SHP77 (cell line): ENCODE measurements at regions not wholly inside any gene's neighbourhood (a gene's known extent, or its start where the extent isn't known, plus 50 kb on each side); places are given as distances from the start of the nearest gene placed in this dataset.
A peak's percentile ranks its signal among the peaks of the same experiment; 100 is the strongest.

Experiments
- DNase-seq, 2 experiments: peaks; one replicate each; lab custom pipeline; 2025; lab: John Stamatoyannopoulos, UW

DNA sequence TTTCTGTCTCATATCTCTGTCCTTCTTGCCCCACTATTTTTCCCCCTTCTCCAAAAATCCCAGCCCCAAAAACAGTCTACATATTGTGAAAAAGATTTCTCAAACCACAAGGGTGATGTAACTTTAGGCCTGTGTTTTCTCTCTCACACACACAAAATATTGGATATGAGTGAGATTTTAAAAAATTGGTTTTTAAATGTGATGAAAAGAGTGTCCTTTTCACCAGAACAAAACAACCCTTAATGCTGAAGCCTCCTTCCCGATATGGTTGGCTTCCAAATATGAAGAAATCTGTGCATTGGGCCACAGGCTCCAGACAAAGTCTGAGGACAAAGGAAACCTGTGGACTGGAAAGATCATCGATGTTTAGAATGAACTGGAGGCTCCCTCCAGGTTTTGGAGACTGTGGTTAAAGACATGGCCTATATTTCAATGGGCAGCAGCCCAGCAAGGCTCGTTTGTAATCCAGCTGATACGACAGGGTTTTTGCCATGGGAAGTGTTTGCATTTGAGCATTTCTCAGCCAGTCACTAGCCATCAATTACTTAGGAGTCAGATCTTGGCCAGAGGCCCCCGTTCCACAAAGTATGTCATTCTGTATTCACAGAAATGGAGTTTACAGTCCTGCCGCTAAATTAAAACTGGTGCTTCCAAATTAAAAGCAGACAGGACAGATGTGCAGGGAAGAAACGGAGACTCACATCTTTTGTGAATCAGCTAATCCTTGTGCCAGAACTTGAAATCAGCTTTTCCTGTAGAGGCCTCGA is 546.3 kb downstream of the EBF1 start:
- DNase-seq, result no peak

GRCh38 chr5:158552241-158552640 is 547.5 kb downstream of the EBF1 start:
- no peak for DNase-seq

DNA sequence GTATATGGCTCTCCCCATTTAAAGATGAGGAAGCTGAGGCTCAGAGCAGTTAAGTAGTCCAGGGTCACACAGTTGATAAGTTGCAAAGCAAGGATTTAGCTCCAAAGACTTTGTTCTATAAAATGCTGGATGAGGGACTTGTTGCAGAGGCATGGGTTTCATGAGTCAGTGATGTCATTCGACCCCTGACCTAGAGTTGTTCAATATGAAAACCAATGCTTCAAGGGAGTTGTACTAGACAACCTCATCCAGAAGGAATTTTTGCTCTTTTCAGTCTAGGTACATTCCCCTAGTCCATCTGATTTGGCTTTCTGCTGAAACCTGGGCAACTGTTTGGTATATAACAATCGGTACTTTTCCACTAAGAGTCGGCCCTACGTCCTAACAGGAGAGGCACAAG is 550.4 kb downstream of the EBF1 start:
- DNase-seq, result no peak

- no peak for DNase-seq
Observed at GRCh38 chr5:158546748-158547147, 553.0 kb downstream of the EBF1 start.

- DNase-seq, result no peak
Observed at GRCh38 chr5:158545949-158546530, 553.7 kb downstream of the EBF1 start.

DNA sequence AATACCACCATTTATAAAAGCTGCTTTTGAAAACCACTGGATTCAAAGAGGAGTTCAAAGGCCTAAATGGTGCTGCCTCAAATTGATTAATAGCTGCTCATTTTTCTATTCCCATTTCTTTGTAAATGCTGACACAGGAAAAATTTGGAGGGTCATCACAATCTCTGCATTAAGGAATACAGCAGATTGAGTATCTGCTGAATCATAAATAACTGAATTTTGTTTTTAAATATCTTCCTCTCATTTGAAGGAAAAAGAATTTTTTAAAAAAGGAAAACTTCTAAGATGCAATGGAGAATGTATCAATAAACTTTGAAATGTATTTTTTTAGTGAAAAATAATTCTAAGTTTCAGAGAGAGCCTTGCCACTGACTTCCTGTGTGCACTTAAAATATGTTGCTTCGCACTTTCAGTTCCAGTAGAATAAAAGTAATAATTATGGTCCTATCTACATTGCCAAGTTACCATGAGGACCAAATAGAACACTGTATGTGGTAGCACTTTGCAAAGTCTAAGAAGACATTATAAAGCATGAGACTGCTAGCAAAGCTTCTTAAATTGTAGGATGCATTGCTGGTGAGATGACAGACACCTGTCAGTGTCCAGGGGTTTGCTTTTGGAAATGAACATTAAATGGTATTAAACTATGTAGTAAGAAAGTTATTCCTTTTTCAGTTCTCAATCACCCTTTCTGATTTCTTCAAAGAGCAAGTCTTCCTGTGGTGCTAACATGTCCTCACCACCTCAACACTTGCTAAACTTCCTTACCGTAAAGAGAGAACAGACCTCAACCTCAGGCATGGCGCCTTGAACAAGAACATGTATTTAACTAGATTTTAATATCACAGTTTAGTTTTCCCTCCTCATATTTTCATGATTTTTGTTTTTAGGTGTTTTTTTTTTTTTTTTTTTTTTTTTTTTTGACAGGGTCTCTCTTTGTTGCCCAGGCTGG is 555.1 kb downstream of the EBF1 start:
- DNase-seq, result no peak

DNA sequence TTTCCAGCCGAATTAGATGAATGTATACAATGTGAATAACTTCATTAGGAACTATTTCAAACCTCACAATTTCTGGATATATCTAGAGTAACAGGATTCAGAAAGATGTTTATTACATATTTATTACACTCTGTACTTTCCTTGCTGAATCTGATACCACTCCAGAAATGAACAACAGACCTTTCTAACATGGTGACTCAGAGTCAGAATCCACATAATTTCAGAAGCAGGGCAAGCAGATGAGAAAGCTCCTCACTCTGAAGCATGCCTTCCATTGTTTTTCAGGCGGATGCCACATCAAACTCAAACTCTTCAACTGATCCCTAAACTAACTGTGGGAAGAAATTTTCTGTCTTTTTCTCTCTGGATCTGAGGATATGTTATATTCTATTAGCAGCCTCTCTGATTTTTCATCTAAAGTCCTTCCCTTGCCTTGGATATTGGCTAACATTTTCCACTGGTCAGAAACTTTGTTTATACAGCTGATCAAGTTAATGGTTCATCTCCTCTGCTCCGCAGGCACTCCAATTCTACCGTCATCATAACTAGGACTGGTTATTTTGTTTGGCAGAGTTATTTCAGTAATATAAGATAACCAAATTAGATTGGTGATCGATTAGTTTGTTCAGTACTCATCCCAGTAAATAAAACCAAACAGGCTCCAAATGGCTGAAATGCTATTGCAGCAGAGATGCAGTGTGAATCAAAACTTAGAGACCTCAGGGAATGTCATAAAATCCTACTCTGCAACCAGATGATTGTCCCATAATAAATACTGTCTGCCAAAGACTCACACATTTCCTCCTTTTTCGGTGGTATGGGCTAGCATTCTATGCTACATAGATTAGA is 556.0 kb downstream of the EBF1 start:
- DNase-seq, result peak; percentile 22 to 24

DNA sequence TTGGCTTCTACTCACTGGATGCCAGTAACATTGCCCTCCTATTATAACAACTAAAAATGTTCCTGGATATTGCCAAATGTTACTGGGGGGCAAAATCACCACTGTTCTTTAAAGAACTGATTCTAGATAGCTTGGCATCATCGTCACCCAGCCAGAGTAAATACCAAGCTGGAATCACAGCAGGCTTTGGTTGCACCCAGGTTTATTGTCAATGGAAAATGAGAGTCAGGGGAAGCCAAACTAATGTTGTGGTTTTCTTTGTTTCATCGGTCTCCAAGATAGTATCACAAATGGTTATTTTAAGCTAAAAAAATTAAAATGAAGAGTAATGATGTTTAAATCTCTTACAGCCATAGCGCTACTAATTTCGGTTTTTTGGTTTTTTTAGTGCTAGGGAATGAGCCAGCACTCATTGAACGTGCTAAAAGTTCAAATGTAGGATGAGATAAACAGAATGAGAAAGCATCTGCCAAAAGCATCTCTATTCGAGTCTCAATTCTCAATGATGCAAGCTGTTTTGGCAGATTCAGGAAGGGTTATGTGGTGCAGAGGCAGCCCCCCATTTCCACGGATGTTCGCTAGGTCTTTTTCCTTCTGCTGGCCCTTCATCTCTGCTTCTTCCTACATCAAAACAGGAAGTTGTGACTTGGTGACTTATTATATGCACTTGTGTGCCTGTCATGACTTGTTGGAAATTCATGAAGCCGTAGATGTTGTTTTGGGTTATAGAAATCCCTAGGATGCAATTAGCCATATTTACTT is 558.0 kb downstream of the EBF1 start:
- DNase-seq, result no peak

GRCh38 chr5:158538506-158539074 is 561.1 kb downstream of the EBF1 start:
- DNase-seq, result no peak

- DNase-seq, result no peak
Observed at GRCh38 chr5:158537366-158537765, 562.4 kb downstream of the EBF1 start.

- no peak for DNase-seq
Observed at GRCh38 chr5:158534203-158534602, 565.5 kb downstream of the EBF1 start.

DNA sequence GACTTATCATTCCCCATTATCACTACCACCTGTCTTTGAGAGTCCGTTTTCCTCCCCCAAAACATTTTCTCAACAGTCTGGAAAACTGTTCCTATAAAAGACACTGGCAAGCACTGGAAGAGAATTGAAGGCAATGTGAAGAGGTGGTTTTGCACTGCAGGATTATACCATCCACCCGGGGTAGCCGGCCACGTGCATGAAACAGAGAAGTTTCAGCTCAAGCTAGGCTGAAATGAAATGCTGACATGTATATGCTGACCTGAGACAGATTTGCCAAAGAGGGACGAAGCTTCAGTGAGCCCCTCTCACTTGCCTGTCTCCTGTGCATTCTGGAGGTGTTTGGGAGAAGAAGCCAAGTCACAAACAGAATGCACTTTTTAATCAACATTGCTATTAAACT is 567.0 kb downstream of the EBF1 start:
- DNase-seq, result no peak

GRCh38 chr5:158531860-158532259 is 567.9 kb downstream of the EBF1 start:
- DNase-seq, result no peak

- DNase-seq, result no peak
Observed at GRCh38 chr5:158530115-158530514, 569.6 kb downstream of the EBF1 start.

GRCh38 chr5:158529454-158529853 is 570.3 kb downstream of the EBF1 start:
- DNase-seq, result no peak

DNA sequence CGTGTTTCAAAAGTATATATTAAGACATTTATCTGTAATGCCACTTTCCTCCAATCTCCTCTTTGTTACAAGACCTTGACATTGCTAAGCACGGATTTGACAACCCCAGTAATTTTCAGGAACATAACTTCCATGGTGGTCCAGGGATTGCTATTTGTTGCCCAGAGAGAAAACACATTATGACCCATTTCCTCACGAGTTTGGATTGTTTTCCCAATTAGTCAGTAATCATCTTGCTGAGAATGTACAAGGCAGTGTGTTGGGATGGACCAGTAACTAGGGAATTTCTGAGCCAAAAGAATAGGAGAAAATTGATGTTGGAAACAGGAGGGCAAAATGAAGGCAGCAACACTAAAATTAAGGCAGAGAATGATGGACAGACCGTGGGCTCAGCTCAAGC is 574.1 kb downstream of the EBF1 start:
- DNase-seq, result no peak

- no peak for DNase-seq
Observed at GRCh38 chr5:158524070-158524469, 575.6 kb downstream of the EBF1 start.

DNA sequence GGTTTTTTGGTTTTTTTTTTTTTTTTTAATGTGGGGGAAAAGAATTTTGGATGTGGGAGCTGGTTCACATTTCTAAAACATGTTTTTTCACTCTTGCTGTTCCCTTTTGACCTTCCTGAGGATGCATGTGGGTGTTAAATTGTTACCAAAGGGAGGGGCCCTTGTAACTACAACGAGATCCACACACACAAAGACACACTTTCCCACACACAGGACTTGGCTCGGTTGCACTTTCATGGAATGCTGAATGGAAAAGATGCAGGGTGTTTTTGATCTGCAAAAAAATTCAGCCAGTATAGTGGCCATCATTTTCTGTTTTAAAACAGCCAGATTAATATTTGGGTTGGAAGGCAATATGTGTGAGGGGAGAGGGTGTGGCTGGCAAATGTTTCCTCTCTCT is 576.9 kb downstream of the EBF1 start:
- DNase-seq, result no peak

DNA sequence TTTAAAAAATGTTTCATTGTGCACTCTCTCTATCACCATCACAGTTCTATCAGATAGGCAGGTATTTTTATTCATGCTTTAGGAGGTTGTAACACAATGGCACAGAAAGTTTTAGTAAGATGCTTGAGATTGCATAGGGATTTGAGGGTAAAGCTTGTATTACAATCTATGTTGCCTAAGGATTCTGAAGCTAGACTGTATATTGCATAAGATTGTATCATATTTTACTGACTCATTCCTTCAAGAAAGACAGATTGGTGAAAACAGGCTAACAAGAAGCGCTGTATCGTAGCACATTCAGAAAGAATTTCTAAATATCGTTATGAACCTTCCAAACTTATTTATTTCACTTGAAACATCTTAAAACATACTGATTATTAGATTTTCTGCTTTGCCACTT is 577.7 kb downstream of the EBF1 start:
- no peak for DNase-seq

DNA sequence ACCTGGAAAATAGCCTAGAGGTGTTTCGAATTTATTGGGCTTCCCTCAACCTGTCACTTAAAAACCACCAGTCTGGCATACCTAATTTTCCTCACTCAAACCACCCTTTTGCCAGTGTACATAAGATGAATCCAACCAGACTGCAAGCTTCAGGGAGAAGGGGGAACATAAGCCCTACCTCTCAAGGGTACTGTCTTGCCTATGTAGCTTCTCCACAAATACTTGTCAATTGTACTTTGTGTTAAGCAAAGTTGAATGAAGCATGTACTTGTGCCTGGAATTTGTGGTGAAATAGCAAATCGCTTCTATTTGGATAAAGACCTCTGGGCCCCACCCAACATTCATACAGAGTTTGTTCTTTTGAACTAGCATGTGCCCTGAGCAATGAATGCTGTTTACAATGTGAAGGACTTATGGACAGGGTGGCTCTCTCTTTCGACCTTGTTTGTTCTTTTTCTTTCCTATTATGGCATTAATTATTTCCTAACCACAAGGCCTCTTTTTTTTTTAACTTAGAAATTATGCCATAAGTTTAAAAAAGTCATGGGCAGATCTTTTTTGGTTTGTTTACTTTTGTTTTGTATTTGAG is 580.2 kb downstream of the EBF1 start:
- DNase-seq, result no peak
